Amygdala (tissue), 56 donors: ENCODE measurements at regions not wholly inside any gene's neighbourhood (a gene's known extent, or its start where the extent isn't known, plus 50 kb on each side); places are given as distances from the start of the nearest gene placed in this dataset.

Source experiments
- DNase-seq, 56 donors: peaks; one replicate each; lab custom pipeline; 2025; lab: John Stamatoyannopoulos, UW

- no peak for DNase-seq
Observed at GRCh38 chr13:95444006-95444730, 108.4 kb upstream of the CLDN10 start.

GRCh38 chr13:95445131-95445530 lies 107.4 kb upstream of the CLDN10 start:
- DNase-seq: no peak

- DNase-seq: no peak
Observed at GRCh38 chr13:95447814-95448213, 104.7 kb upstream of the CLDN10 start.

DNA sequence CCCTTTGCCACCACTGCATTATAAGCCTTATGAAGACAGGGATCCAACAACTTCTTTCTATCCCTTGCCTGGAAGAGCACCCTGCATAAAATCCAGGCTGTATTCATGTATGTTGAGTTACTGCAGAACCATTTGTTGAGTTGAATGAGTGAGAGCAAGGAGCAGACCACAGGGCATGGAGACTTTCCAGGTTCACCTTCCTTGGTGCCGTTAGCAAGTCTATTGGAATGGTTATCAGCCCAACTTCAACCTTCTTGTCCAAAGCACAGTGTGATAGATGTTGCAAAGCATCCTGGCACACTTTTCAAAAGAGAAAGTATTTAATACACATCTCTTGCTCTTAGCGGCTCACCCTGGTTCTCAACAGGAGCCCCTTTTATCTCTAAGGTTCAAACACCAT lies 100.9 kb upstream of the CLDN10 start:
- no peak for DNase-seq

DNA sequence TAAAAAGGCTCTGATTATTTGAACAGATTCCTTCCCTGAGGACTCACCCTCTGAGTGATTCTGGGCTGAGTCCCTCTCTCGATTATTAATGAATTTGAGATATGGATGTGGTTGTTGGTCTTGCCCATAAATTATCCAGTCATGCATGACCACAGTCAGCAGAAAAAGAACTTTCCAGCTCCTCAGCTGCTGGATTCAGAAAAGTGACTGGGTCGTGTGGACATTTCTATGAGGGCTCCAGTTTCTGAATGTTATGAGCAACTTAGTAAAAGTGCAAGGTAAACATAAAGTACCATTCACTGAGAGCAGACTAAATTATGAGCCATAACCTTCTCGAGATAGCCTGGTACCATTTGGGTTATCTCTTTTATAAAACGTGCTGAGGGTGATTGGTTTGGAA lies 100.1 kb upstream of the CLDN10 start:
- DNase-seq: no peak

GRCh38 chr13:95455782-95456181 lies 96.7 kb upstream of the CLDN10 start:
- no peak for DNase-seq

GRCh38 chr13:95456815-95457214 lies 95.7 kb upstream of the CLDN10 start:
- DNase-seq: peak in 5 of 56 donors; percentile 1 to 20 (median 9)

- no peak for DNase-seq
Observed at GRCh38 chr13:95457294-95457693, 95.2 kb upstream of the CLDN10 start.

DNA sequence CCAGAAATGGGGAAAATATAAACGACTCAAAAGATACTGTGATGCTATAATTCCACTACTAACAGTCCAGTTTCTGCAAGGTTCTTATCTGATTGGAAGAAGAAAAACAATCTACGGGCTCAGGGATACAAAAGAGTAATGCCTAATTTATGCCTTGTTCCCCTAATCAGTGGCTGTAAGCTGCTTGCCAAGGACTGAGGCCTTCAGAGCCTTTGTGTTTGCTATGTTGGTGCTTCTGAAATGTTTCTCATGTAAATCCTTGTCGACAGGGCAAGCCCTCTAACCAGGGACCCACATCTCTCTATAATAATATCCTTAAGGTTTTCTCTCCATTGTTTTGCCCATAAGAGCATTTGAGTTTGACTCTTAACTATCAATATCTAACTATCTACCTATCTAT lies 89.7 kb upstream of the CLDN10 start:
- no peak for DNase-seq

DNA sequence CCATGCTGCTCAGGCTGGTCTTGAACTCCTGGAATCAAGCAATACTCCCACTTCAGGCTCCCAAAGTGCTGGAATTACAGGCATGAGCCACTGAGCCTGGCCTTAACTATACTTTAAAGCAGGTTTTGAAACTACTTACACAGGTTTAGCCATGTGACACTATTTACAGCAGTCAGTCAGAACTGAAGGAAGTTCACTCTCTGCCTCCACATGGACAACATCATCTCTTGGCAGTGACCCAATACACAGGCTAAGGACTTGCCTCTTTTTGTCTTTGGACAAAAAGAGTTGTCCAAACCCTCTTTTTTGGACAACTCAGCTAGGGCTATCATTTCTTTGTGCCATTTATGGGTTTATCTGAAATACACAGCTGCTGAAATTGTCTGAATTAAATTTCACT lies 89.0 kb upstream of the CLDN10 start:
- DNase-seq: no peak

DNA sequence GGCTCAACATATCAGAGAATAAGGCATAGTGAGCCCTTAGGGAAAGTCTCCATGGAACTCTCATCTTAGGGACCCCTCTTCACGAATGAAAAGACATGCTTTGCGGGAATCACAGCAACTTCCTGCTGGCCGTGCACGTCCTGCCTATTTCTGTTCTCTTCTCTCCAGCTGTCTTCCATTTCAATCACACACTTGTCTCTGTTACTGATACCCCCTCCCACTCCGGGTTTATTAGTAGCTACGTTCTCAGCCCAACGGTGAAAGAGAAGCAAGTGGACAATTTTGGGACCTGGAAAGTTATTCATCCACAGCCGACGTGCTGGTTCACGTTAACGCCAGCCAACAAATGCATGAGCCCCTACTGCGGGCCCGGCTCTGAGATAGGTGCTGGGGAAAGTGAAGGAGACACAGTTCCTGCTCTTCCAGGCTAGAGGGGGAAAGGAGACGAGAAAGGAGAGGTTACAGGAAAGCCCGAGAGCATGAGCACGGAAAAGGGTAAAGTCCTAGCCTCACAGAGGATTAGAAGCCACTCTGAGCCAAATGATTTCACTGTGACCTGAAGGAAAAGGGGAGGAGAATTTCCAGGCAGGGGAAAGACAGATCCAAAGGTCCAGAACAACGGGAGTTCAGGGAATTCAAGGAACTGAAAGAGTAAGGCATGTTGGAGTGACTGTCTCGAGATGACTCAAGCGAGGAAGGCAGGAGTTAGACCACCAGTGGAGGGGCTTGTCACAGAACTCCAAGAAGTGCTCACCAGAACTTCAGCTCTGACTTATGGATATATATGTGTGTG lies 81.8 kb upstream of the CLDN10 start:
- no peak for DNase-seq

GRCh38 chr13:95471960-95472359 lies 80.6 kb upstream of the CLDN10 start:
- DNase-seq: no peak

DNA sequence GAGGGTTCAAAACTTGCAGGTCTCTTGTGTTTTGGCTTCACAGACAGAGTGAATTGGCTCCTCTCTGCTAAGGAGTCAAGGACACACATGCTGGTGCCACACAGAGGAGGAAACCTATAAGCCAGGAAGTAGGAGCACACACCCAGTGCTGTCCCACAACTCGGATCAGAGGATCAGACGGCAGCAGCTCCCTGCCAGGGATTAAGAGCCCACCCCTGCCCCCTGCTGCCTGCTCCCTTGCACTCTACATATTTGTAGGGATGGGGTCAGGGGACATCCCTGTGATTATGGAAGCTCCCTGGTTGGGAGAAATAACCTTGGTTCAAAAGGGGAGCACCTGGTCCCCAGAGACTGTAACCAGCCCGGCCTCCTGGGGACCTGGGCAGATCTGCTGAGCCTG lies 77.5 kb upstream of the CLDN10 start:
- DNase-seq: no peak

GRCh38 chr13:95477187-95477586 lies 75.3 kb upstream of the CLDN10 start:
- no peak for DNase-seq

GRCh38 chr13:95479731-95480130 lies 72.8 kb upstream of the CLDN10 start:
- no peak for DNase-seq

- peak in 7 of 56 donors; percentile 3 to 52 (median 9) for DNase-seq
Observed at GRCh38 chr13:95480131-95480545, 72.4 kb upstream of the CLDN10 start.

DNA sequence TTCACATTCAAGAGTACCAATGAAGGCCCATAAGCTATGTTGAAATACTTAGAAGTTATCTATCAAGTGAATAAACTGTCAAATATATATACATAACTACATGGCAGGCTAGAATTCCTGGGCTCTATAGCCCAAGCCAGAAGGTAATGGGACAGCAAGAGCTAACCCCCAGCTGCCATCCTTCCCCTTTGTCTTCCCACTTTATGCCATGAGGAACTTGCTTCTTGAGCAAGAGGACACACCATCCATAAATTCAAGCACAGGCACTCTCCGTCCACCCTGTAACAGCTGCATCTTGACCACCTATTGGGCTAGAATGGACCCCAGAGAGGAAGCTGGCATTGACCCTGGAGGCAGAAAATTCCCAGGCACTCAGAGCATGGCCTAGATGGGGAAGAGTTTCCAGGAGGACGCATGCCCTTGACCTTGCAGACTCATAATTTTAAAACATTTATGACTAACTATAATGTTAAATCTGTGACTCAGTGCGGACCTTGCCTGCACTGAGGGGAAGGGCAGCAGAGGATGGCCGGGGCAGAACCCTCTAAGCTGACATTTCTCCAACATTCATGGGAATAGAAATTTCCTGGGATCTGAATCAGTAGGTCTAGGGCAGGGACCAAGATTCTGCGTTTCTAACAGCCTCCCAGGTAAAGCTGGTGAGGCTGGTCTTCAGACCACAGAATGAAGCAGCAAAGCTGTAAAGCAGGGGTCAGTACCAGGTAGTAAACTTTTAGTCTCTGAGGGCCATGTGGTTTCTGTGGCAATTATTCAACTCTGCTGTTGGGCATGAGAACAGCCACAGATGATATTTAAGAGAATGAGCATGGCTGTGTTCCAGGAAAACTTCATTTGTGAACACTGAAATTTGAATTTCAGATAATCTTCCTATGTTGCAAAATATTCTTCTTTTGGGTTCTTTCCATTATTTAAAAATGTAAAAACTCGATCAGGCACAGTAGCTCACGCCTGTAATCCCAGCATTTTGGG lies 71.4 kb upstream of the CLDN10 start:
- no peak for DNase-seq

DNA sequence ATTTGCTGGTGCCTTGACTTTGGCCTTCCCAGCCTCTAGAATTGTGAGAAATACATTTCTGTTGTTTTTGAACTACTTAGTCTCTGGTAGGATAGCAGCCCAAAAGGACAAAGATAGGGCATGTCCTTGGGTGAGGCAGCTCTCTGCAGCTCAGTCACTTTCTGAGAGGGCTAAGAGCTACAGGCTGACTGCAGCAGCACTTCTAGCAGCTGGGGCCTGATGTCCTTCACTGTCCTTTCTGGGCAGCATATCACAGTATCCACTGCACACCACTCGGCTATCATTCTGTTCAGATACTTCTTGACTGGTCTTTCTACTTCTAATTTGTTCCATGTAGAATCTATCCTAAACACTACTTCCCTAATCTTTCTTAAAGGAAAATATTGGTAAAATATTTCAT lies 68.5 kb upstream of the CLDN10 start:
- DNase-seq: no peak

DNA sequence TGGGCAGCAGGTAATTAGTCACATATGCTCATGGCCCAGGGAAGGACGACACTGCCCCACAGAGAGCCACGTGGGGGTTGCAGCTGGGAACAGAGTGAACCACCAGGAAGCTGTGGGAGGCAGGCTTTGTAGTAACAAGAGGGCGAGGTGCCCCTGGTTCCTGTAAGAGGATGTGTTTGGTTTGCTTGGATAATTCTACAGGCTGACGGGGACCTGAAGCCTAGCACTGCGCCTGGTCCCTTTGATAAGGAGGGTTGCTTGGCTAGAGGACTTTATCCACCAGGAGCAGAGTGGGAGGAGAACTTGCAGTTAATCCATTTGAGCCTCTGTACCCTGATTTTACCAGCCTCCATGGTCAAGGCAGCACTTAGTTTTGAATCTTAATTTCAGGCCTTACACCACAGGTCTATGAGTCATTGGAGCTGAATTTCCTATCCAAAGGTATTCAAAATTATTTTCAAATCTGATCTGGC lies 67.4 kb upstream of the CLDN10 start:
- no peak for DNase-seq

DNA sequence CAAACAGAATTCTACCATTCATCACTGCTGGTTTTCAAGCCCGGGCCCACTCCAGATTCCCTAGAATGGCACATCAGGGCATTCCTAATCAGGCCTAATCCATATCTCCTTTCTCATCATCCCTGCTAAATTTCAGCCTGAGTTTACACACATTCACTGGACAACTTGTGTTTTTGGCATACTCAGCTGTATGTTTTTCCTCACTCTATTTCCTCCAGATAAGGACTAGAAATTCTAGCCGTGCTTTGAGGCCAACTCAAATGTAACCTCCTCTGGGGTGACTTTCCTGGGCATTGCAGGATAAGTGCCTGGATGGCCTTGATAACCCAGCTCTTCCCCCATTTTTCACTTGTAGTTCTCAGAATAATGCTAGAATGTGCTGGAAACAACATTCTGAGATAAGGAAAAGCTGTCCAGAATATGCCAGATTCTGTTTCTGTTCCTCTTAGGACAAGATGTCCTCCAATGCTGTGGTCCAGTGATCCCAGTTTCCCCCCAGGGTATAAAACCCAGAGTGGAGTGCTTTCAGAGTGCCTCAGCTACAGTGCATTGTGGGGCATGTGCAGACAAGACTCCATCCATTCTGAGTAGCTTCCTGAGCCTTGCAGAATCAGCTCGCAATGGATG lies 66.9 kb upstream of the CLDN10 start:
- DNase-seq: no peak
